Testis (tissue), 2 donors: ENCODE measurements at regions not wholly inside any gene's neighbourhood (a gene's known extent, or its start where the extent isn't known, plus 50 kb on each side); places are given as distances from the start of the nearest gene placed in this dataset.

Experiments
- DNase-seq: peaks from one replicate; pipeline ENCODE4 v3.0.0-alpha.2; 2019
- H3K27ac ChIP-seq, 2 donors: fragments of 200-600 bp; sonication (generic); one replicate each; pipeline ENCODE4 v1.5.1; 2019
- H3K27me3 ChIP-seq: fragments of 200-600 bp; sonication (generic); one replicate; pipeline ENCODE4 v1.5.1; 2019
- H3K36me3 ChIP-seq: fragments of 200-600 bp; sonication (generic); one replicate; pipeline ENCODE4 v1.5.1; 2017; ENCODE audit warnings: low read depth; ENCODE audit errors: missing control alignments
- H3K4me1 ChIP-seq: fragments of 200-600 bp; sonication (generic); one replicate; pipeline ENCODE4 v1.5.1; 2019
- H3K4me3 ChIP-seq, 2 donors: fragments of 200-600 bp; sonication (generic); one replicate each; pipeline ENCODE4 v1.5.1; 2017 to 2019
- H3K9me3 ChIP-seq: fragments of 200-600 bp; sonication (generic); one replicate; pipeline ENCODE4 v1.5.1; 2017
- POLR2A ChIP-seq: fragments of 450-650 bp; IDR thresholded peaks from one replicate; pipeline ENCODE4 v1.6.1; 2017; ENCODE audit warnings: antibody characterized with exemption, mild to moderate bottlenecking, moderate library complexity
- WGBS, 2 donors: methylation state at CpG; one replicate each; pipeline ENCODE4 v1.1.5; 2018; 5-methylcytosine and 5-hydroxymethylcytosine counted together
- intact Hi-C: fragments of 100-400 bp; cut with DNase I; formaldehyde crosslinking; loops from one replicate; pipeline ENCODE4 v1.15.1; 2023; ENCODE audit warnings: low total_unique reads
- TF ChIP-seq, protein P1 (sequence below), 3 experiments: fragments of 450-650 bp in 2 of 3; fragments of 200-600 bp in 1 of 3; sonication (generic) in 1 of 3; IDR thresholded peaks; one replicate each; pipeline ENCODE4 v1.5.1; 2016 to 2019; ENCODE audit warnings: antibody characterized with exemption in 3 of 3, mild to moderate bottlenecking in 2 of 3, moderate library complexity in 1 of 3

- Histone ChIP-seq H3K36me3 (no peaks in the 10 kb centered on the region), H3K4me3 (no peak overlapping the region), H3K4me1 (no peaks in the 10 kb centered on the region), H3K27me3 (no peaks in the 10 kb centered on the region), H3K27ac (no peak overlapping the region), H3K9me3 (no peaks in the 10 kb centered on the region)
- 69 to 72% methylated on average over 2 of the region's 2 CpGs for WGBS, 2 donors
- no peak for DNase-seq
- TF ChIP-seq, protein P1, sequence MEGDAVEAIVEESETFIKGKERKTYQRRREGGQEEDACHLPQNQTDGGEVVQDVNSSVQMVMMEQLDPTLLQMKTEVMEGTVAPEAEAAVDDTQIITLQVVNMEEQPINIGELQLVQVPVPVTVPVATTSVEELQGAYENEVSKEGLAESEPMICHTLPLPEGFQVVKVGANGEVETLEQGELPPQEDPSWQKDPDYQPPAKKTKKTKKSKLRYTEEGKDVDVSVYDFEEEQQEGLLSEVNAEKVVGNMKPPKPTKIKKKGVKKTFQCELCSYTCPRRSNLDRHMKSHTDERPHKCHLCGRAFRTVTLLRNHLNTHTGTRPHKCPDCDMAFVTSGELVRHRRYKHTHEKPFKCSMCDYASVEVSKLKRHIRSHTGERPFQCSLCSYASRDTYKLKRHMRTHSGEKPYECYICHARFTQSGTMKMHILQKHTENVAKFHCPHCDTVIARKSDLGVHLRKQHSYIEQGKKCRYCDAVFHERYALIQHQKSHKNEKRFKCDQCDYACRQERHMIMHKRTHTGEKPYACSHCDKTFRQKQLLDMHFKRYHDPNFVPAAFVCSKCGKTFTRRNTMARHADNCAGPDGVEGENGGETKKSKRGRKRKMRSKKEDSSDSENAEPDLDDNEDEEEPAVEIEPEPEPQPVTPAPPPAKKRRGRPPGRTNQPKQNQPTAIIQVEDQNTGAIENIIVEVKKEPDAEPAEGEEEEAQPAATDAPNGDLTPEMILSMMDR (IDR thresholded peaks at IDR 0.05), result no peak
- no peak for TF ChIP-seq POLR2A
- intact Hi-C loops, result no loop called here
Observed at GRCh38 chr4:133694416-133694815, 507.2 kb downstream of the PABPC4L start.

DNA sequence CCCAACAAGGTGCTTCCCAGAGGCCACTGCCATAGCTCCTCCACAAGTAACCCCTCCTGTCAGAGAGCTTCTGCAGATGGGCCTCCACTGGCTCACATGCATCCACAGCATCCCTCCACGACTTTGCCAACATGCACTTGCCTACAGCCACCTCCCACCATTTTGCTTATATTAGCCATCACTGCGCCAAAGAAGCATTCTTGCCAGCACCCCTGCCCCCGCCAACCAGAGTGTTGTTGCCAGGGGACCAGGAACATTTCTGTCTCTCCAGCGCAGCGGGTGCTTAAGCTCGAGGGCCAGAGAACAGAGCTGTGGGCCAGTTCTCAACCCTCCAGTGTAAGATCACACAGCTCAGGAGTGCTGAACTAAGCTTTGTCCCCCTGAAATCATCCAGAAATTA is 517.6 kb downstream of the PABPC4L start:
- Histone ChIP-seq H3K9me3 (no peaks in the 10 kb centered on the region), H3K27ac (no peak overlapping the region), H3K4me3 (no peak overlapping the region), H3K4me1 (no peaks in the 10 kb centered on the region), H3K27me3 (no peaks in the 10 kb centered on the region), H3K36me3 (no peaks in the 10 kb centered on the region)
- TF ChIP-seq POLR2A, result no peak
- TF ChIP-seq, protein P1 (IDR thresholded peaks at IDR 0.05), result no peak
- no peak for DNase-seq
- WGBS, 2 donors, result 85 to 92% methylated on average over 4 to 6 of the region's 6 CpGs
- intact Hi-C loops, result no loop called here

DNA sequence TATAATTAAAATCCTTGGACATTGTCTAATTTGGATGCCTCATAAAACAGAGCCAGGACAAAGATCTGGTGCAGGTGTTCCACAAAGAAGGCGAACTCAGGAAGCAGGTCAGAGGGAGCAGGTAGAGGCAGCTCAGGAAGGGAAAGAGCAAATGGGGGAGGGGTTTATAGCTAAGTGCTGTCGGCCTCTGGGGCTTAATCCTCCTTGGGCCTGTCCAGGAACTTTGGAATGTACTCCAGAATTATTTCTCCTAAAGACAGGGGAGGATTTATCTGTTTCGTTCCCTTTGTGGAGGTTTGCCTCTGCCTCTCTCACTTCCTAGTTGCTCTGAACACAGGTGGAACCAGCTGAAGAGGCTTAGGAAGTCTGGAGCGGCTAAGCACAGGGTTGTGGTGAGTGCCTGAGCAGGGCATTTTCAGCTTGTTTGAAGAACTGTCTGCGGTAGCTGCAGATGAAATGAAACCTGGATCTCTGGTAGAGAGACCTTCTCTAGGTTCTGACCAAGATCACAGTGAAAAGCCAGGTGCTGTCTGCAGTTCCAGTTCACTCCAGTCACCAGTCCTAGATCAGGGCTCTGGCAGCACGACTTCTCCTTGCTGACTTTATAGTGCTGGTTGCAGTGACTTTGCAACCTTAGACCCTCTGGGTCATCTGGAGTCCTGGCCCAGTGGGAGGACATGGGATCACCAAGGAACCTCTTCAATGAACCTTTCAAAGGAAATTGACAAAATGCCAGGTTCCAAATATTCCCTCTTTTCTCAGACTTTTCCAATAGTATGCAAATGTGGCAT is 519.2 kb downstream of the PCDH10 start:
- intact Hi-C loops, result no loop called here
- H3K9me3 ChIP-seq, result no peaks in the 10 kb centered on the region
- H3K27ac ChIP-seq, result no peak overlapping the region
- no peak overlapping the region for H3K4me3 ChIP-seq
- 54 to 66% methylated on average over 6 of the region's 6 CpGs for WGBS, 2 donors
- no peaks in the 10 kb centered on the region for H3K27me3 ChIP-seq
- no peaks in the 10 kb centered on the region for H3K36me3 ChIP-seq
- H3K4me1 ChIP-seq, result no peaks in the 10 kb centered on the region
- DNase-seq, result no peak
- TF ChIP-seq, protein P1 (IDR thresholded peaks at IDR 0.05), result no peak
- TF ChIP-seq POLR2A, result no peak

- no peaks in the 10 kb centered on the region for H3K4me1 ChIP-seq
- H3K27ac ChIP-seq, result no peak overlapping the region
- no peaks in the 10 kb centered on the region for H3K27me3 ChIP-seq
- H3K36me3 ChIP-seq, result no peaks in the 10 kb centered on the region
- no peaks in the 10 kb centered on the region for H3K9me3 ChIP-seq
- no peak for DNase-seq
- TF ChIP-seq, protein P1 (IDR thresholded peaks at IDR 0.05), result no peak
- TF ChIP-seq POLR2A, result no peak
- intact Hi-C loops, result no loop called here
- H3K4me3 ChIP-seq, result no peak overlapping the region
- 66 to 72% methylated on average over 2 of the region's 2 CpGs for WGBS, 2 donors
Observed at GRCh38 chr4:133647206-133647605, 498.1 kb downstream of the PCDH10 start.

DNA sequence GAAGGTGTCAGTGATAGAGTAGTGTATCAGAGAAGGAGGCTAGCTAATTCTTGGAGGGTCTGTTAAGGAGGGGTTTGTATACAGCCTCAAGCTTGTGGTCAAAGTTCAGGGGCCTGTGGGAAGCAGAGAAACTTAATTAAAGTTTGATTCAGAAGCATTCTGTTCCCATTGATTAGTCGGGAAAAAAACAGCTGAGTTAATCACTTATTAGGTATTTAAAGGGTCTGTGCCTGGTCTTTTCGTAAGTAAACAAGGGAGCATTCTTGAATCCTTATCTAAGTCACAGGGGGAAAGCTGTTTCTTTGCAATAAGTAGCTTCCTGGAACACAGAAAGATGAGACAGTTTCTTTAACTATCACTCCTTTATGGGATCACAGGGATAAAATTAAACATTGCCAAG is 492.1 kb downstream of the PCDH10 start:
- intact Hi-C loops, result no loop called here
- no peaks in the 10 kb centered on the region for H3K9me3 ChIP-seq
- 24 to 25% methylated on average over 2 of the region's 2 CpGs for WGBS, 2 donors
- no peak for DNase-seq
- no peak overlapping the region for H3K27ac ChIP-seq
- H3K4me3 ChIP-seq, result no peak overlapping the region
- no peaks in the 10 kb centered on the region for H3K36me3 ChIP-seq
- no peaks in the 10 kb centered on the region for H3K4me1 ChIP-seq
- TF ChIP-seq, protein P1 (IDR thresholded peaks at IDR 0.05), result no peak
- no peak for TF ChIP-seq POLR2A
- H3K27me3 ChIP-seq, result no peaks in the 10 kb centered on the region
